GM12801 (cell line): ENCODE measurements at regions not wholly inside any gene's neighbourhood (a gene's known extent, or its start where the extent isn't known, plus 50 kb on each side); places are given as distances from the start of the nearest gene placed in this dataset.

Source experiments
- CTCF ChIP-seq: IDR thresholded peaks from one replicate; pipeline ENCODE4 v1.5.1; 2011; ENCODE audit warnings: control low read depth; ENCODE audit not compliant: insufficient read length; ENCODE audit errors: extremely low read depth

GRCh38 chr1:81477710-81478109 is 323.0 kb upstream of the ADGRL2 start:
- TF ChIP-seq CTCF, result no peak

- TF ChIP-seq CTCF, result no peak
These were observed 328.3 kb upstream of the ADGRL2 start for GRCh38 chr1:81472387-81472786.

- no peak for TF ChIP-seq CTCF
These were observed 329.5 kb upstream of the ADGRL2 start for GRCh38 chr1:81471255-81471654.

GRCh38 chr1:81470275-81470674 is 330.5 kb upstream of the ADGRL2 start:
- TF ChIP-seq CTCF, result no peak

GRCh38 chr1:81467383-81467782 is 333.4 kb upstream of the ADGRL2 start:
- TF ChIP-seq CTCF, result no peak

- no peak for TF ChIP-seq CTCF
These were observed 333.8 kb upstream of the ADGRL2 start for GRCh38 chr1:81466961-81467360.

GRCh38 chr1:81463936-81464837 is 336.5 kb upstream of the ADGRL2 start:
- no peak for TF ChIP-seq CTCF
